Fibroblast of pulmonary artery (primary cell): ENCODE measurements at regions not wholly inside any gene's neighbourhood (a gene's known extent, or its start where the extent isn't known, plus 50 kb on each side); places are given as distances from the start of the nearest gene placed in this dataset.

ENCODE experiments used
- DNase-seq: peaks from one replicate; pipeline ENCODE4 v3.0.0-alpha.2; 2010; ENCODE audit warnings: low read depth
- H3K4me3 ChIP-seq: replicated peaks from 2 replicates; pipeline ENCODE4 v1.5.1; 2011; ENCODE audit warnings: low read depth, mild to moderate bottlenecking, control low read depth, low read length, moderate library complexity
- TF ChIP-seq, protein P1 (sequence below): IDR thresholded peaks from 2 replicates; pipeline ENCODE4 v1.5.1; 2011; ENCODE audit warnings: mild to moderate bottlenecking, control low read depth, low read length, inconsistent platforms; ENCODE audit errors: missing control alignments

DNA sequence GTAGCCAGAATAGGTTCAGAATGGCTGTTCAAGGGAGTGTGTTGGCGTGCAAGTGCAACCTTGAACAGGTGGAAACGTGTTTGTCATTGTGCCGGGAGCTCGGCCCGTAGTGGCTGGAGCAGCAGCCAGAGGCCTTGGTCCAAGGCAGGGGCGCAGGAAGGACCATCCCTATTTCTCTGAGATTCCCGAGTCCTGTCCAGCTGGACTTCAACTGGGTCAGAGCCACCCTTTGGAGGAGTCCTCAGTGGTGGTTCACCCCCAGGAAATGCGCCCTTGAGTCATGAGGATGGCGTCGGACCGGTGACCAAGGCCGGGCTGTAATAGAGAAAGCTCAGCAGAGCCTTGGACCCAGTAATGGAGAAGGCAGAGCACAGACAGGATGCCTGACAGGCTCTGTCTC lies 1402.0 kb downstream of the BRD1 start:
- TF ChIP-seq, protein P1, sequence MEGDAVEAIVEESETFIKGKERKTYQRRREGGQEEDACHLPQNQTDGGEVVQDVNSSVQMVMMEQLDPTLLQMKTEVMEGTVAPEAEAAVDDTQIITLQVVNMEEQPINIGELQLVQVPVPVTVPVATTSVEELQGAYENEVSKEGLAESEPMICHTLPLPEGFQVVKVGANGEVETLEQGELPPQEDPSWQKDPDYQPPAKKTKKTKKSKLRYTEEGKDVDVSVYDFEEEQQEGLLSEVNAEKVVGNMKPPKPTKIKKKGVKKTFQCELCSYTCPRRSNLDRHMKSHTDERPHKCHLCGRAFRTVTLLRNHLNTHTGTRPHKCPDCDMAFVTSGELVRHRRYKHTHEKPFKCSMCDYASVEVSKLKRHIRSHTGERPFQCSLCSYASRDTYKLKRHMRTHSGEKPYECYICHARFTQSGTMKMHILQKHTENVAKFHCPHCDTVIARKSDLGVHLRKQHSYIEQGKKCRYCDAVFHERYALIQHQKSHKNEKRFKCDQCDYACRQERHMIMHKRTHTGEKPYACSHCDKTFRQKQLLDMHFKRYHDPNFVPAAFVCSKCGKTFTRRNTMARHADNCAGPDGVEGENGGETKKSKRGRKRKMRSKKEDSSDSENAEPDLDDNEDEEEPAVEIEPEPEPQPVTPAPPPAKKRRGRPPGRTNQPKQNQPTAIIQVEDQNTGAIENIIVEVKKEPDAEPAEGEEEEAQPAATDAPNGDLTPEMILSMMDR = no peak
- no peak for DNase-seq
- no peak overlapping the region for H3K4me3 ChIP-seq

DNA sequence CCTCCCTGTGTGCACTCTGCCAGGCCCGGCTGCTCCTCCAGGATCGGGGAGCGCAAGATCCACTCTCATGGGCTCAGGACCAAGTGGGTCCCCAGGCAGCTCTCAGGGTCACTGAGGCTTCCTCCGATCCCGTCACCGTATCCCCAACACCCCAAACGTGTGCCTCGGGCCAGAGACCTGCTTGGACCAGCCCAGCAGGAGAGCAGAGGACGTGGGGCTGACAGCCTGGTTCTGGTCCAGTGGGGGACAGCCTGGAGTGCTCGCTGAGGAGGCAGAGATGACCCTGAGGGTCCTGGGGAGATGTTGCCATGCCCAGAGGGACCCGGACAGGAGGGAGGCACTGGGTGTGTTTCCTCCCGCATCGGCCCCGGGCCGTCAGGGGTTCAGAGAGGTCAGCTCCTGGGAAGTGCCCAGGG lies 1402.6 kb downstream of the BRD1 start:
- no peak for DNase-seq
- TF ChIP-seq, protein P1 = no peak
- no peak overlapping the region for H3K4me3 ChIP-seq

DNA sequence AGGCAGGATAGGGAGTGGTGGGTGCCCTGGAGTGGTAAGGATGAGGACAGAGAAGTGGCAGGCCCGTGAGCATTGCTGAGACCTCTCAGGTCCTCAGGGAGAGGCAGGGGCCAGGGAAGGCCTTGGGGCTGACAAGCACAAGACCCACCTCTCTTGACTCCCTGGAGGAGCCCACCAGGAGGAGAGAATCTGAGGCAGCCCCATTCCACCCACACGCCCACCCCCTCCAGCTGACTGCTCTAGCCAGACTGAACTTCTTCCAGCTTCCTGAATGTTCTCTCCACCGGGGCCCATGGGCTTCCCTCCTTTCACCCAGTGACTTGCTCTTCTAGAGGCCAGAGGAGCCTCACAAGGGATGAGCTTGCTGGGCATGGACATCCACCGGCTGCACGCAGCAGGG lies 1403.0 kb downstream of the BRD1 start:
- TF ChIP-seq, protein P1 = no peak
- no peak overlapping the region for H3K4me3 ChIP-seq
- no peak for DNase-seq

DNA sequence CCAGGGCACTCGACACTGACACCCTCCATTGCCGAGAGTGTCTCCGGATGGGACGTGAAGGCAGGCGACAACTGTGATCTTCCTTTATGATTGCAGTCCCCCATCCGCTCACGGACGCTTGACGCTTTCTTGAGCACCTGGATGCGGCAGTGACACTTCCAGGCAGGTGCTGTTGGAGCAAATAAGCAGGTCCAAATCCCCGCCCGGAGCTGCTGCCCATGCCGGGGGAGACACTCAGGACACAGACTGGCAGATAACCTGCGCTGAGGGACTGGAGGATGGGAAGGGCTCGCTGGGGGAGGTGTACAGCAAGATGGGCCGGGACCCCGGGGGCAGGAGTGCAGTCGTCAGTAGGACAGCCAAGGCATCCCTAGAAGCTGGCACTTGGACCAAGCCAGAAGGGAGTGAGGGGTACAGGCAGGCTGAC lies 1403.5 kb downstream of the BRD1 start:
- TF ChIP-seq, protein P1 = no peak
- H3K4me3 ChIP-seq = no peak overlapping the region
- no peak for DNase-seq

DNA sequence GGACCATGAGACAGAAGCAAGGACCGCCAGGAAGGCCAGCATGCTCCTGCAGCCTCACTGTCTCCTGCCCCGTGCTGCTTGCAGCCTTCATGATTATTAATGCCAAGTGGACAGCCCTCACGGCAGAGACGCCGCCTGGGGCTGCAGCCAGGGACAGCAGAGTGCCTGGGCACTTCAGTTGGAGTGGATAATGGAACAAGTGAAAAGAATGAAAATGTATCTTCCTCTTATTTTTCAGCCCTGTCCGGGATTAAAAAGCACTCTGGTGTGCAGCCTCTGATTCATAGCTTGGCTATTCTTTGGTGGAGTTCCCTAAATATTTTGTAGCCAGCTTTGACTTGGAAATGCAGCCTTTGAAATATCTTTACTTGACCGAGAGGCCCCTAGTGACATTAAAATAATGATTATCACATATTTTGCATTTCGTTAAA lies 1404.2 kb downstream of the BRD1 start:
- H3K4me3 ChIP-seq = no peak overlapping the region
- TF ChIP-seq, protein P1 = no peak
- DNase-seq = no peak

DNA sequence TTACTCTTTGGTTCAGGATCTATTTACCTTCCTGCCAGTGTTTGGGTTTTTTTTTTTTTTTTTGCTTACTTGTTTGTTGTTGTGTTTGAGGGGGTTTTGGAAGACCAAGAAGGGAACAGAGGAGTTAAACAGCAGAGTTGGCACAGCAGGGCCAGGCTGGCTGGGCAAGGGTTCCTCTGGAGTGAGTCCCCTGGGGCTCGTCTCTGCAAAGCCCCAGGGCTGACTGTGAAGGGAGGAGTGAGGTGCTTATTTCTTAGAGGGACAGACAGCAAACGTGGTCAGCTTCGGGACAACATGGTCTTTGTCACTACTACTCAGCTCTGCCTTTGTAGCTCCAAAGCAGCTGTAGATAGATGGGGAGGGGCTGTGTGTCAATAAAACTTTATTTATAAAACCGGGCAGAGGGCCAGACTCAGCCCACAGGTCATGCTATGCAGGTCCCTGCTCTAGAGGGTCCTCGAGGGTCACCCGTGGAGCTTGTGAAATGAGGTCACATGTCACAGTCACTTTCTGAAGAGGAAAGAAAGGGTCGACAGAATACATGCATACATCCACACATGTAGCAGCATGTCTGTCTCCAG lies 1404.7 kb downstream of the BRD1 start:
- no peak for DNase-seq
- no peak overlapping the region for H3K4me3 ChIP-seq
- TF ChIP-seq, protein P1 = no peak

DNA sequence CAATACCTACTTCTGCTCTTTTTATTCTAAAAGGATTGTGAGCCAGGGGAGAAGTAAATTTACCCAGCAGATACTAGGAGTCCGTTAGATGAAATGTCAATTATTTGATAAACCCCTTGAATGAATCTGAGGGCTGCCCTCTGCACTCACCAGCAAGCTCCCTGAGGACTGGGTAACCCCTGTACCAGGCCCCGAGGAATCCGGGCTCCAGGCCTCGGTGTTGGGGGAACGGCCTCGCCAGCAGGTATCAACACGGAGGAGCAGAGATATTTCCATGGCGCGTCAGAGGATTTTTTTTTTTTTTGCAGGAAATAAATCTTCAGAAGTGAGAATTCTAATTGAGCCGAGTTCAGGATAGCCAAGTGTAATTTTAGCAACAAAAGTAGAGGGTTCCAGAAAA lies 1408.8 kb downstream of the BRD1 start:
- H3K4me3 ChIP-seq = no peak overlapping the region

More for the DNA sequence above, 1408.8 kb downstream of the BRD1 start:
- DNase-seq = no peak
- TF ChIP-seq, protein P1 = no peak
